Fibroblast of skin of abdomen (primary cell): ENCODE measurements at regions not wholly inside any gene's neighbourhood (a gene's known extent, or its start where the extent isn't known, plus 50 kb on each side); places are given as distances from the start of the nearest gene placed in this dataset.

Experiments
- DNase-seq: peaks from one replicate; pipeline ENCODE4 v3.0.0-alpha.2; 2013

DNA sequence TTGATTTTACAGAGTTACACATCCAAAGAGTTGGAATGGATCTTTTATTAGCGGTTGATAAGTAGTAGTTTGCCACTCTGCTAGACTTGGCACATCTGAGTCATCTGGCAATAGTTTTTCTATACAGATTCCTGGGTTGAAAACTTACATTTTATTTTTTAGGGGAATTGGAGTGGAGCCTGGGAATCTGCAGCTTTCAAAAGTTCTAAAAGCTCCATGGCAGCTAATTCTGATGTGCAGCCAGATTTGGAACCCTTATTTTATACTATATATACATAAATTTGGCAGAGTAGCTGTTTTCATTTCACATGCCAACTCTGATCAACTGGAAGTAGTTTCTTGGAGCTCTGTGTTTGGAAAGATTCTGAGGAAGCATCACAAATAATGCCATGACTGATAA, 715.5 kb downstream of the TLR4 start:
- no peak for DNase-seq

DNA sequence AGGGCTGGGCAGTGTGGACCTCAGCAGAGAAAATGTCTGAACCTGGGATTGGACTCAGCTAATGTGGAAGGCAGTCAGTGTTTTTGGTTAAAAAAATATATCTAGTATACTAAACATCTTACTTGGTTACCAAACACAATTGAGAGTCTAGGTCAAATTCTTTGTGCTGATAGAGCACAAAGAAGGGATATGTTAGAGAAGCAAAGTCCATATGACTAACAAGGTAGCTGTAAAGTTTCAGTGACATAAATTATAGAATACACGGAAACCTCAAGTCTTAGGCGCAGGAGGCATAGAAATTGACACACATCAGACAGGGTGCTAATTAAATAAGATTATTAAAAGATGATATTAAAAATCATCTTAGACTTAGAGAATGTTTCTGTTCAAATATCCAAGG, 718.3 kb downstream of the TLR4 start:
- DNase-seq = no peak

DNA sequence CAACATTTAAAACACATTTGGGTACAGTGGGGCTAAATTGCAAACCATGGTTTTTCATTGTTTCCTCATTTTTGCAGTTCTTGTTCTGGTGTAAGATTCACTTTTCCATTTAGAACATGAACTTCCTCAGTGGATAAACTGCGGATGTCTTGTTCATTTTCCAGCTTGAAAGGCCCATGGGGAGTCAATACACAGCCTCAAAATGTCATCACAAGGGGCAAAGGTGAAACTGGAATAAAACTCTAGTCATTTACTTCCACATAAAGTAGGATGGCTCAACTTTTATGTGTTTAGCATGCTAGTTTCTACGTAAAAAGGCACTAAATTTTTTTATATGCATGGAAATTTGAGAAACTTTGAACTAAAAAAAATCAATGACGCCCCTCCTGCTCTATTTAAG, 718.8 kb downstream of the TLR4 start:
- DNase-seq = no peak

DNA sequence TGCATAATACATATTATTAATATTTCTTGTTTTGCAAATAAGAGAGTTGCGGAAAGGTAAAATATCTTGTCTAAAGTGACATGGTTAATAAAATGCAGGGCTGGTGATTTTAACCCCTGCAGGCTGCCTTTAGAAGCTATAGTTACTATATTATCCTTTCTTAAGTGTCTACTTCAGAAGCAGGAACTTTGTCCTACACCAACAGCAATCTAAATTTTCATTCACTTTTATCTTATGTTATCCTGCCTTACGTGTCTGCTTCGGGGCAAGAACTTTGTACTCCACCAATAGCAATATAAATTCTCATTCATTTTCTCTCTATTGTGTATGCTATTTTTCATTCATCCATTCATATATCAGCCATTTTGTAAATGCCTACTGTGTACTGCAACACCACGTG, 719.5 kb downstream of the TLR4 start:
- DNase-seq = no peak

DNA sequence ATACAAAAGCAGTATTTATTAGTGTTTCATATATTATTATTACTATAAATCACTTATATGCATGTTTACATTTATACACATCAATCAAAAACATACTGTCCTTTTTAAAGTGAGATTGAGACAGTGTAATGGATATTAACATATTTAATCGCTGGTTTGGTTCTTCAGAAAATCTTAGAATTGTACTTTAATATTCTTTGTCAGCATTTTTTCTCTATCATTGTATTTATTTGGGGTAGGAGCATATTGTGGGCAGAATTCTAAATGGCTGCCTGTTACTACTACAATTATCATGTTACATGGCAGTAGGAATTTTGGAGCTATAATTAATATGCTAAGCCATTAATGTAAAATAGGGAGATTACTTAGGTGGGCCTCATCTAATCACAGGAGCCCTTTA, 722.6 kb downstream of the TLR4 start:
- no peak for DNase-seq

DNA sequence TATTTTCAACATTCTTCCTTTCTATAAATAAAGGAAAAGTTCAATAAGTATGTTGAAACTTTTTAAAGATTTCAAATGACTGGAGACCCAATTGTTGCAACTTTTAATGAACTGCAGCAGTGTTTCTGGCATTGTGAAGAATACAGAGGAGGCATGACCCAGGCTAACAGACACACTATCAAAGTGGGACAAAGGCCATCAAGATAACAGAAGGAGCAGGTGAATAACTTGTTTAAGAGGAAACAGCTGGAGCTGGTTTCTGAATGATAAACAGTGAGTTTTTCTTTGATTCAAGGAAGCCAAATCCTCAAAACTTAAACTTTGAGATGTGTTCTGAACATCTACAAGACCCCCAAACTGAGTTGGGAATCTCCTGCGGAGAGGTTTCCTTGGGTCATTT, 734.6 kb downstream of the TLR4 start:
- no peak for DNase-seq

DNA sequence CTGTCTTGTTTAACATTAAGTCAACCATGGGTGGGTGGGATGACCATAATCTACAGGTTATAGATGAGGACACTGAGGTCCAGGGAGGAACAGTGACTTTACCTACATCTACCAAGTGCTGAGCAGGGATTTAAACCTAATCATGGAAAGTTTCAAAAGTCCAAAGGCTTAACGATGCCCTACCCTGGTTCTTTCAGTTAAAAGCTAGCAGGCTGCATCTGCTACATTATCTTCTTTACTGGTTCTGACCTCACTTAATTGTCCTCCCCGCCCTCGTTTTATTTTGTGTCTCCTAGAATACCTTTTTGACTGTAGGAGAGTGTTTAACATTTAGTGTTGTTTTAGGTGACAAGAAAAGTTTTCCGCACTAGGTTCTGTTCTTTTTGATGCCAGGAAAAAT, 735.2 kb downstream of the TLR4 start:
- no peak for DNase-seq

DNA sequence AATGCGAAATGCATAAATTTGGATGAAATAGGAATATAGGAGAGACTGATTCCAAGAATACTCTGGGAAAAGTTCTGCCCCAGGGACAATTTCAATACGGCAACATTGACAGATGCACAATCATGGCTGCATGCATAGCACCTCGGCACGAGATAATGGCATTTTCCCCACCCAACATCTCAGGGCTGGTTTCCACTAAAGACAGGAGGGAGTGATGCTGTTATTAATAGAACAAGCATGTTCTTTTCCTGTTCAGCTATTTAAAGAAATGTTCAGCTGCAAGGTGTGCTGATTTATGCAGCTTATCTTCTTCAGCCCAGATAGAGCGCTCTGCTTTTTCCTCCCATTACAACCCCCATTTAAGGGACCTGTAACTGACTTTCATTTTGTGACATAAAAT, 740.2 kb downstream of the TLR4 start:
- DNase-seq = no peak

DNA sequence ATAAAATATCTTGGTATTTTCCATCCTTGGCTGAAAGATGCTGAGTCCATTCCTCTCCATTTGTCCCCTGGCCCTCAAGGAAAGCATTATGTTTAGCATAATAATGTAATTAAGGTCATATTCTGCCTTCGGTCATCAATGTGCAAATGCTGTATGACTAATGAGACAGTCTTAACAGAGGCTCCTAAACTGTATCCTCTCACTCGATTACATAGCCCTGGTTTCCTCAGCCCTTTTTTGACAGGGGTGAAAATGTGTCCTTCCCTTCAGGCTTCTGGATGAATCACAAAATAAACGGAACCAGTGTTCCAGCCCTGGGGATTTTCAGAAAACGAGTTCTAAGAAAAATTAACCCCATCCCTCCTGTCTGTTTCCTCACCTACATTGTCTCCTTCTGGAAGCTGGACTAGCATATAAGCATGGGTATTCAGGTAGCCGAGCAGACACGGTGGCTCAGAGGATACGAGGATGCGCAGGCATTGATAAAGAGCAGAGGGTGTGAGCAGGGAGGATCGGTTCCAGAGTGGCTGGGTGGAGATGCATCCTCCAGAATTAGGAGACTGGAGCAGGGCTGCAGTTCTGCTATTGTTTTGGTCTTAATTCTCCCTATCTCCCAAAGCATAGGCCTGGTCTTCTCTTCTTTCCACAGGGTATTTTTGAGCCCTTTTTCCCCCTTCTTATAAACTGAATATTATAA, 742.9 kb downstream of the TLR4 start:
- no peak for DNase-seq

DNA sequence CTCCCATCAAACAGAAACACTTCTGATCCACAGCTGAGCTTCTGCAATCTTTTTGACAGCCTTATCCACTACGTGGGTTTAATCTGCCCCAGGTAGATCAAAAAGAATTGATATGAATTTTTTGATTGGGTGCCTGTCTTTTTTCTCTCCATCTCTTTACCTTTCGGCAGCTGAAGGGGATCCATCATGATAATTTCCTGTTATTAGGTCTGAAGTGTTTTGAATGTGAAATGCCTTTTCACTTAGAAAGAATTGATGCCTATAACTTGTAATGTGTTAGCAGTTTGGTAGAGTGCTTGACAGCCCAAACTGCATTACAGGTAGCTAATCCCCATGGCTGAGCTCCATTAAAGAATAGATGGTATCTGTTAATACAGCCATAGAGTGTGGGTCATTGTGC, 745.4 kb downstream of the TLR4 start:
- no peak for DNase-seq

DNA sequence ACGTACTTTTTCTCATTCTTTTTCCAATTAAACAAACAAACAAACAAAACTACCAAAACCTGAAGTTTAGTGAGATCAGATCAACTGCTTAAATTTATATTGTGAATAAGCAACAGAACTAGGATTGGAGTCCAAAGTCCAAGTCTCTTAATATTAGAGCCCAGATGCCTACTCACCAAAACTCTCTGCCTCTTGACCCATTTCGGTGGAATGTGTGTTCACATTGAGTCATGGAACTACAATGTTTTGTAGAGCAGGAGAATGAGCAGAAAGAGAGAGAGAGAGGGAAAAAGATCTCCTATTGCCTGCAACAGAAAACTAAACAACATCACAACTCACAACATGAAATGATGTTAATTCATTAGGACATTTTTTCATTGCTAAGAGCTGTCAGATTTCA, 751.1 kb downstream of the TLR4 start:
- no peak for DNase-seq

DNA sequence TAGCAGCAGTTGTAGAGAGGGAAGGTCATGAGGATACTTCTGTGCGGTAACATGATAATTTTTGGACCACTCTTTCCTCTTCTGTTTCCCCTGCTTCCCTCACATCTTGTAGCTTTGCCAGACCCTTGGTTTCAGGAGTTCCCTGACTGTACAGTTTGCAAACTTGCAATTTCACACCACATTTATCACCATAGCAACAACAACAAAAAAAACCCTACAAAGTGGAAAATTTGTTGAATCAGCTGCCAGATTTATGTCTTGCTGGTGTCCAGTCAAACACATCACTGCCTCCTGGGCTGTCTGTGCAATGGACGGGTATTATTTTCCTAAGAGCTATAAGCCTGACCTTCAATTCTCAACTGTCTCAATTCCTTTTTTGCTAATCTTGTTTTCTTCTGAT, 751.6 kb downstream of the TLR4 start:
- no peak for DNase-seq

DNA sequence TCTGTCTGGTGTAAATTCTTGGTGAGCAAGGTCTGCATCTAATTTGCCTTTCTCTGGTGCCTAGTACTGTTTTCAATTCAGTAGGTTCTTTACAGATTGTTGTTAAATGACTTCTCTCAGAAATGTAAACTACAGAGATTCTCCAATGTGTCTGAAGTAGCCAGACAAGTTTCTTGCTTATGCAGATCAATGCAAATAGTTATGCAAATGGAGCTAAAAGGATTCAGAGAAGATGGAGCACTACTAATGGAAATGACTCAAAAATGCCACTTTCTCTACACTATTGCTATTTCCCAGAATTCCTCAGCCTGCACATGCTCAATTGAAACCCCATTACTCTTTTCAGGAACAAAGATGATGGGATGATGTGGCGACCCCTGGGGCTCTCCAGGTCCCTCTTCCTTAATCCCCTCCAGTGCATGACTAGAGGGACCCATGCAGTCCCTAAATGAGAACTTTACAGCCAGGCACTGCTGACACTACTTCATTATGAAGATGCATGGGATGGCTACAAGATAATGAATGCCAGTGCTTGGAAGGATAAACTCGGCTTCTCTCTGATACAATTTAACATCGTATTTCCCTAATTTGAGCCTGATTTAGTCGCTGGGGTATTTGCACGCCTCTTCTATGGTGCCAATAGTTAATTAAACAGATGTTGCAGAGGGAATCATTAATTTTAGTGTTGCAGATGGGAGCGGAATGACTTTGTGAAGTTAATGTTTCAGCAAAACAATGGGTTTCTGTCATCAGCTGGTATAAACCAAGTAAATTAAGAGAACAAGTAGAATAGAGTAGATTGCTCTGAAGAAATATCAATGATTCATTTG, 753.2 kb downstream of the TLR4 start:
- no peak for DNase-seq

DNA sequence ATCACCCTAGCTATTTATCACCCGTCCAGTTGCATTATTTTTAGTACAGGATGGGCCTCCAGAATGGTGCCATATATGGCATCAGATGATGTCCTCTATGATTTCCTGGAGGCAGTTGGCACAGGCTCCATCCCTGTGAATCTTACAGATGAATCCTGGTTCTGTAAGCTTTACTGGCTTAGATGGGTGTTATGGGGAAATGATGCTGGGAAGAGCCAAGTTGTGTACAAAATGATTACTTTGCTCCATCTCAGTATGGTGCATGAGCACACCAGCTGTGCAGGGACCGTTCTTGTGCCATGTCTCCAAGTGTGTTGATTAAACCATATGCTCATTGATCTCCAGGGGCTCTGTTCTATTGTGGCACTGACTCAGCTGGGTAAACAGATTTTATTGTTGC, 755.7 kb downstream of the TLR4 start:
- no peak for DNase-seq

DNA sequence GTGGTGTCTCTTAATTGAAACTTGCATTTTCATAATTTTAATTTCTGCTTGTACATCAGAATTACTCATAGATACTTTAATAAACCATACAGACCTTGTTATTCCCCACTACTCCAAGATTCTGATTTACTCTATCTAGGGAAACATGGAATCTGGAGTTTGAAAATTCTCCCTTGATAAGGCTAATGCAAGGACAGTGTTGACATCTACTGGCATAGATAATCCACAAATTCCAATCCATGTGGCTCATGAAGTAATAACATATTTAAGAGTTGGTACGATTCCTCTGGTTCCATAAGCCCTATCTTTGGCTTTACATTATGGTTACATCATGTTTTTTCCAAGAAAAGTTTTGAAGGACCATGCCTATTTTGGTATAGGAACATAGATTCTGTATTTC, 759.2 kb downstream of the TLR4 start:
- no peak for DNase-seq

DNA sequence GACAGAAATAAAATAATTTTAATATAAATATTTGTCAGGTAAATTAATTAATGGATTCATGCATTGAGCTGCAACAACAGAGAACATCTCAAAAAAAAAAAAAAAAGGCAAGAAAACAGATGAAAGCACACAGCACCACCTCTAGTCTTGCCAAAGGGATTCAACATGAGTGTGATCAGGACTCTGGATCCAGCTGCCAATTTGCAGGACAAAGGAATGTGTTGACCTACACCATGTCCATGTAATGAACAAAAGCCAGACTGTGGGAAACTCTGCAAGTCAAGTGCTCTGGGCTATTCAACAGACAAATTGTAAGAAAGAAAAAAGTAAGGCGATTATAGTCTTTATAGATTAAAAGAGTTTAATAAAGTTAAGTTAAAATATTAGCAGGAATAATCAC, 769.3 kb downstream of the TLR4 start:
- DNase-seq = no peak

DNA sequence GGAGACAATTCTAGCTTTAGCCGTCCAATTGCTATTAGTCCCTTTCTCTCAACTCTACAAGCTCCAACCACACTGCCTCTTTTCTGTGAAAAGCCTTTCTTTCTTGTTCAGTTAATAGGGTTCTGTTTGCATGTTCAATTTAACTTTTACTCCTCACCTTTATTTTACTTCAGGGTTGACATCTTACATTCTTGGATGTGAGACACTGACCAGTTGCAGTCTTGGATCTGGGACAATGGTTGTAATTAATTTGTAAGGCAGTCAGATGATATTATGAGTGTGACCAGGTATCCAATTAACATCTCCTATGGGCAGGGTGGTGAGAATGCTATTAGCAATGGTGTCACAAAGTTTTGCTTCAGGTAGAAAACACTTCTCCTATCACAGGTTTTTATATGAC, 774.5 kb downstream of the TLR4 start:
- no peak for DNase-seq

DNA sequence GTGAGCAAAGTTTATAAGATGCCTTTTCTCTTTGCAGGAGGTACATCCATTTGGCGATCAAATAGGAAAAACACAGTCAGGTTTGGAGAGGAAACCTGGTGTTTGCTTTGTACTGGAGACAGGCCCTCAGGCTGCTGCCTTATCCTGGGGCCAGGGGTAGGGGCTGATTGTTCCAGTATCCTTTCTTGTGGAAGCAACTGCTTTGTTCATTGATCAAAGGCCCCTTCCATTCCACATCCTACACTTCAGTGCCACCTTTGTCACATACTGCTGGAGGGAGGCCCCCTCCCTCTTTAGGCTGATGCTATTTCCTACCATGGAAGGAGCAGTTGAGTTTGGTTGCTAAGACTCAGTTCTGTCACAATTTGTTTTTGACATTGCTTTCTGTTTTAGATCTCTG, 778.1 kb downstream of the TLR4 start:
- DNase-seq = no peak

DNA sequence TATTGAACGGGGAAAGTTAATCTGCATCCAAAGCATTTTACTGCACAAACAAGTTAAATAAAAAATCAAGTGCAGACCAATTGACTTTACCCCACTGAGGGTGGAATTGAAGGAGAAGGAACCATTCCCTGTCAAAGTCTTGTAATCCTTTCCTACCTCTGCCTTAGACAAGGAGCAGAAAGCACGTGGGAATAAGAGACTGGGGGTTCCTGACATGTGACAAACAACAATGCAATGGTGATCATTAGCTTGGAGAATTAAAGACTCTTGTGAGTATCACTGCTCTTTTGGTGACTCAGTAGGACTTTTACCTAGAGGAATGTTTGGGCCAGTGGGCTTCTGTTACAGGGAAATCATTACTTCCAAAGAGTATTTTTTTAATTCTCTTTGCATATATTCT, 779.5 kb downstream of the TLR4 start:
- no peak for DNase-seq

DNA sequence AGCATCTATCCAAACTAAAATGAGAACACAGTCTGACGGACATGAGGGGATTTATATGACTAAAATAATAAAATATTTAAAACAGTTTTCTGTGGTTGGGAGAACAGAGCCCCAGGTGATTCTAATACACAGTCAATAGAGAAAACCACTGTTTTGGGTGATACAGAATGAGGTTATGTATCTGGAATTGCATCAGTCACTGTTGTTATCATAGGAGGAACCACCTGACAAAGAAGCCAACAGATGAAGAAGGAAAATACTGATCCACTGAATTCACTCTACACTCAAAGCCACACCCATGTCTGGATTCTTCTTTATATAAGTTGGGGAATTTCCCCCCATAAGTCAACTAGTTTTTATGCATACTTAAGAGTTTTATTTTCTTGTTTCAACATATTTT, 799.0 kb downstream of the TLR4 start:
- DNase-seq = no peak

DNA sequence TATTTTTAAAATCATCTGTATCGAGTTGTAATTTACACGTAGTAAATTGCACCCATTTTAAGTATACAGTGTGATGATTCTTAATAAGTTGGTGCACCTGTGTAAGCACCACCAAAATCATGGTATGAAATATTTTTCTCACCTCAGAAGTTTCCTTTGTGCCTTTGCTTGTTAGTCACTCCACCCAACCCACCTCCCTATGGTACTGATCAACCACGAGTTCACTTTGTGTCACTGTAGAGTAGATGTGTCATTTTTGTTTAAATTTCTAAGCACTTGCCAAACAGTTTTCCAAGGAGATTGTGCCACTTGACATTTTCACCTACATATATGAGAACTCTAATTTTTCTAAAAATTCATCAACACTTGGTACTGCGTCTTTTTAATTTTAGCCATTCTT, 806.5 kb downstream of the TLR4 start:
- DNase-seq = no peak

DNA sequence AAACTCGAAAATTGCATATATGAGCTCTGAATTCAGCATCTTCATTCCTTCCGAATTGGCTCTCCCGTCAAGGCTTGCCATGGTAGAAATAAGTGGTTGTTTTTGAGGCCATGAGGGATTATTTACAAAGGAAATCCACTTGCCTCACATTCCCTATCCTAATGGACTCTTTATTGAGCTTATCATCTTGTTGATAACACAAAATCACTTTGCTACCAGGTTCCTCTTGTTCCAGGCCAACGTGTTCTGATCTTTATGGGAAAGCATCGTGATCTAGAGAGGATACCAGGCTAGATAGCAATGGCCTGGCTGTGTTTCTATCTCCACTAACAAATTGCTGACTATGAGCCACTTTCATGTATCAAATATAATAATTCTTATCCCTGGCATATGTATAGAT, 811.7 kb downstream of the TLR4 start:
- DNase-seq = no peak

DNA sequence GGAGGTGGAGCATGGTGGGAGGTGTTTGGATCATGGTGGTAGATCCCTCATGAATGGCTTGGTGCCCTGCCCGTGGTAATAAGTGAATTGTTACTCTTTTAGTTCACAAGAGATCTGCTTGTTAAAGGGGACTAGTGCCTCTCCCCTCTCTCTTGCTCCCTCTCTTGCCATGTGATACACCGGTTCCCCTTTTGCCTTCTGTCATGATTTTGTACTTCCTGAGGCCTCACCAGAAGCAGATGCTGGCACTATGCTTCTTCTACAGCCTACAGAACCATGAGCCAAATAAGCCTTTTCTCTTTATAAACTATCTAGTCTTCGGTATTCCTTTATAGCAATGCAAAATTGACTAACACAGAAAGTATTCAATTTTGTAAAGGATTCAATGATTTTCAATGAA, 817.1 kb downstream of the TLR4 start:
- DNase-seq = no peak
